Neural cell (in vitro differentiated cells): ENCODE measurements at regions not wholly inside any gene's neighbourhood (a gene's known extent, or its start where the extent isn't known, plus 50 kb on each side); places are given as distances from the start of the nearest gene placed in this dataset.

ENCODE experiments used
- H2AFZ ChIP-seq: fragments of 200-600, 300-800 bp; sonication (generic), shearing (Covaris generic); 2 replicates; pipeline ENCODE4 v1.6.0; 2014; ENCODE audit warnings: low read depth, mild to moderate bottlenecking, antibody characterized with exemption, low read length, moderate library complexity
- H3F3A ChIP-seq: fragments of 200-600 bp; shearing (Covaris generic); 2 replicates; pipeline ENCODE4 v1.6.1; 2016; ENCODE audit warnings: mild to moderate bottlenecking, moderate library complexity, mixed read lengths, antibody characterized with exemption, low read length; ENCODE audit not compliant: insufficient read depth, poor library complexity, severe bottlenecking
- H3K27ac ChIP-seq: fragments of 200-600, 300-800 bp; sonication (generic), shearing (Covaris generic); 2 replicates; pipeline ENCODE4 v1.5.1; 2014; ENCODE audit warnings: mild to moderate bottlenecking, low read length, moderate library complexity
- H3K27me3 ChIP-seq: fragments of 300-800, 200-600 bp; sonication (generic), shearing (Covaris generic); 2 replicates; pipeline ENCODE4 v1.6.0; 2014; ENCODE audit warnings: mild to moderate bottlenecking, low read depth, low read length, moderate library complexity; ENCODE audit not compliant: insufficient read depth
- H3K36me3 ChIP-seq: fragments of 300-800, 200-600 bp; sonication (generic), shearing (Covaris generic); 2 replicates; pipeline ENCODE4 v1.5.1; 2014; ENCODE audit warnings: mild to moderate bottlenecking, antibody characterized with exemption, low read length, moderate library complexity; ENCODE audit not compliant: insufficient read depth
- H3K4me2 ChIP-seq: fragments of 300-800, 200-600 bp; sonication (generic), shearing (Covaris generic); 2 replicates; pipeline ENCODE4 v1.6.0; 2014; ENCODE audit warnings: mild to moderate bottlenecking, low read length
- H3K4me3 ChIP-seq: fragments of 300-800, 200-600 bp; sonication (generic), shearing (Covaris generic); 2 replicates; pipeline ENCODE4 v1.5.1; 2014; ENCODE audit warnings: mild to moderate bottlenecking, low read length, moderate library complexity
- H3K79me2 ChIP-seq: fragments of 200-600 bp; shearing (Covaris generic); replicated peaks from 2 replicates; pipeline ENCODE4 v1.6.0; 2014; ENCODE audit warnings: mild to moderate bottlenecking, low read length, moderate library complexity; ENCODE audit not compliant: insufficient read depth
- H3K9ac ChIP-seq: fragments of 300-800, 200-600 bp; sonication (generic), shearing (Covaris generic); 2 replicates; pipeline ENCODE4 v1.6.1; 2016; ENCODE audit warnings: mild to moderate bottlenecking, low read length, mixed read lengths
- H3K9me2 ChIP-seq: fragments of 200-600 bp; shearing (Covaris generic); 2 replicates; pipeline ENCODE4 v1.6.1; 2016; ENCODE audit warnings: mild to moderate bottlenecking, low read length, mixed read lengths; ENCODE audit not compliant: insufficient read depth
- H3K9me3 ChIP-seq: fragments of 200-600, 300-800 bp; sonication (generic), shearing (Covaris generic); 2 replicates; pipeline ENCODE4 v1.6.1; 2016; ENCODE audit warnings: mild to moderate bottlenecking, mixed run types, low read length, moderate library complexity, mixed read lengths
- H4K20me1 ChIP-seq: fragments of 200-600 bp; shearing (Covaris generic); 2 replicates; pipeline ENCODE4 v1.6.1; 2016; ENCODE audit warnings: mild to moderate bottlenecking, mixed run types; ENCODE audit not compliant: insufficient read depth
- EP300 ChIP-seq: fragments of 450-650 bp; conservative IDR thresholded peaks from 2 replicates; pipeline ENCODE4 v1.6.1; 2014; ENCODE audit warnings: antibody characterized with exemption, mild to moderate bottlenecking, moderate library complexity; ENCODE audit not compliant: poor library complexity, severe bottlenecking
- EZH2 ChIP-seq: fragments of 200-600, 300-800 bp; shearing (Covaris generic), sonication (generic); IDR thresholded peaks from 2 replicates; pipeline ENCODE4 v1.6.1; 2014; ENCODE audit warnings: antibody characterized with exemption, low read length, borderline replicate concordance, mild to moderate bottlenecking; ENCODE audit not compliant: insufficient read depth, poor library complexity, severe bottlenecking
- MXI1 ChIP-seq: fragments of 450-650 bp; conservative IDR thresholded peaks from 2 replicates; pipeline ENCODE4 v1.6.1; 2014; ENCODE audit warnings: antibody characterized with exemption, mild to moderate bottlenecking; ENCODE audit not compliant: poor library complexity, severe bottlenecking
- POLR2AphosphoS5 ChIP-seq: IDR thresholded peaks from 2 replicates; pipeline ENCODE4 v1.6.1; 2012
- RAD21 ChIP-seq: fragments of 450-650 bp; conservative IDR thresholded peaks from 2 replicates; pipeline ENCODE4 v1.6.1; 2014; ENCODE audit warnings: antibody characterized with exemption, mild to moderate bottlenecking, moderate library complexity
- SMC3 ChIP-seq: fragments of 450-650 bp; conservative IDR thresholded peaks from 2 replicates; pipeline ENCODE4 v1.6.1; 2014; ENCODE audit warnings: antibody characterized with exemption, mild to moderate bottlenecking, moderate library complexity; ENCODE audit not compliant: poor library complexity
- TAF1 ChIP-seq: IDR thresholded peaks from 2 replicates; pipeline ENCODE4 v1.6.1; 2012; ENCODE audit warnings: low read depth
- TF ChIP-seq, protein P1 (sequence below): fragments of 450-650 bp; IDR thresholded peaks from 2 replicates; pipeline ENCODE4 v1.5.1; 2014; ENCODE audit warnings: antibody characterized with exemption, mild to moderate bottlenecking, moderate library complexity; ENCODE audit not compliant: poor library complexity, severe bottlenecking
- TF ChIP-seq, protein P2 (sequence below): IDR thresholded peaks from 2 replicates; pipeline ENCODE4 v1.6.1; 2012; ENCODE audit warnings: borderline replicate concordance

- no peak overlapping the region for H3K9ac ChIP-seq
- H2AFZ ChIP-seq: no peak overlapping the region
- H4K20me1 ChIP-seq: no peaks in the 10 kb centered on the region
- H3K9me3 ChIP-seq: no peaks in the 10 kb centered on the region
- H3K4me2 ChIP-seq: no peak overlapping the region
- no peaks in the 10 kb centered on the region for H3F3A ChIP-seq
- H3K4me3 ChIP-seq: no peak overlapping the region
- no peak overlapping the region for H3K27ac ChIP-seq
- no peaks in the 10 kb centered on the region for H3K9me2 ChIP-seq
- H3K79me2 ChIP-seq: no peaks in the 10 kb centered on the region
- H3K27me3 ChIP-seq: no peaks in the 10 kb centered on the region
- no peaks in the 10 kb centered on the region for H3K36me3 ChIP-seq
- TF ChIP-seq, protein P1, sequence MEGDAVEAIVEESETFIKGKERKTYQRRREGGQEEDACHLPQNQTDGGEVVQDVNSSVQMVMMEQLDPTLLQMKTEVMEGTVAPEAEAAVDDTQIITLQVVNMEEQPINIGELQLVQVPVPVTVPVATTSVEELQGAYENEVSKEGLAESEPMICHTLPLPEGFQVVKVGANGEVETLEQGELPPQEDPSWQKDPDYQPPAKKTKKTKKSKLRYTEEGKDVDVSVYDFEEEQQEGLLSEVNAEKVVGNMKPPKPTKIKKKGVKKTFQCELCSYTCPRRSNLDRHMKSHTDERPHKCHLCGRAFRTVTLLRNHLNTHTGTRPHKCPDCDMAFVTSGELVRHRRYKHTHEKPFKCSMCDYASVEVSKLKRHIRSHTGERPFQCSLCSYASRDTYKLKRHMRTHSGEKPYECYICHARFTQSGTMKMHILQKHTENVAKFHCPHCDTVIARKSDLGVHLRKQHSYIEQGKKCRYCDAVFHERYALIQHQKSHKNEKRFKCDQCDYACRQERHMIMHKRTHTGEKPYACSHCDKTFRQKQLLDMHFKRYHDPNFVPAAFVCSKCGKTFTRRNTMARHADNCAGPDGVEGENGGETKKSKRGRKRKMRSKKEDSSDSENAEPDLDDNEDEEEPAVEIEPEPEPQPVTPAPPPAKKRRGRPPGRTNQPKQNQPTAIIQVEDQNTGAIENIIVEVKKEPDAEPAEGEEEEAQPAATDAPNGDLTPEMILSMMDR: no peak
- TF ChIP-seq MXI1 (no peak), SMC3 (no peak), EZH2 (no peak), RAD21 (no peak), TAF1 (no peak), EP300 (no peak), POLR2AphosphoS5 (no peak)
- TF ChIP-seq, protein P2, sequence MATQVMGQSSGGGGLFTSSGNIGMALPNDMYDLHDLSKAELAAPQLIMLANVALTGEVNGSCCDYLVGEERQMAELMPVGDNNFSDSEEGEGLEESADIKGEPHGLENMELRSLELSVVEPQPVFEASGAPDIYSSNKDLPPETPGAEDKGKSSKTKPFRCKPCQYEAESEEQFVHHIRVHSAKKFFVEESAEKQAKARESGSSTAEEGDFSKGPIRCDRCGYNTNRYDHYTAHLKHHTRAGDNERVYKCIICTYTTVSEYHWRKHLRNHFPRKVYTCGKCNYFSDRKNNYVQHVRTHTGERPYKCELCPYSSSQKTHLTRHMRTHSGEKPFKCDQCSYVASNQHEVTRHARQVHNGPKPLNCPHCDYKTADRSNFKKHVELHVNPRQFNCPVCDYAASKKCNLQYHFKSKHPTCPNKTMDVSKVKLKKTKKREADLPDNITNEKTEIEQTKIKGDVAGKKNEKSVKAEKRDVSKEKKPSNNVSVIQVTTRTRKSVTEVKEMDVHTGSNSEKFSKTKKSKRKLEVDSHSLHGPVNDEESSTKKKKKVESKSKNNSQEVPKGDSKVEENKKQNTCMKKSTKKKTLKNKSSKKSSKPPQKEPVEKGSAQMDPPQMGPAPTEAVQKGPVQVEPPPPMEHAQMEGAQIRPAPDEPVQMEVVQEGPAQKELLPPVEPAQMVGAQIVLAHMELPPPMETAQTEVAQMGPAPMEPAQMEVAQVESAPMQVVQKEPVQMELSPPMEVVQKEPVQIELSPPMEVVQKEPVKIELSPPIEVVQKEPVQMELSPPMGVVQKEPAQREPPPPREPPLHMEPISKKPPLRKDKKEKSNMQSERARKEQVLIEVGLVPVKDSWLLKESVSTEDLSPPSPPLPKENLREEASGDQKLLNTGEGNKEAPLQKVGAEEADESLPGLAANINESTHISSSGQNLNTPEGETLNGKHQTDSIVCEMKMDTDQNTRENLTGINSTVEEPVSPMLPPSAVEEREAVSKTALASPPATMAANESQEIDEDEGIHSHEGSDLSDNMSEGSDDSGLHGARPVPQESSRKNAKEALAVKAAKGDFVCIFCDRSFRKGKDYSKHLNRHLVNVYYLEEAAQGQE: no peak
Observed at GRCh38 chr21:33133892-33134291, 64.0 kb downstream of the OLIG1 start.

GRCh38 chr21:33135925-33136324 is 66.0 kb downstream of the OLIG1 start:
- Histone ChIP-seq H3K79me2 (no peaks in the 10 kb centered on the region), H3K27me3 (peaks cover 7% of the 10 kb centered on the region), H3K9me3 (no peaks in the 10 kb centered on the region), H3K4me3 (no peak overlapping the region), H3K36me3 (no peaks in the 10 kb centered on the region), H3K9me2 (no peaks in the 10 kb centered on the region), H3K4me2 (no peak overlapping the region), H3K9ac (no peak overlapping the region), H2AFZ (no peak overlapping the region), H4K20me1 (no peaks in the 10 kb centered on the region), H3K27ac (no peak overlapping the region), H3F3A (no peaks in the 10 kb centered on the region)
- TF ChIP-seq MXI1 (no peak), RAD21 (no peak), SMC3 (no peak), TAF1 (no peak)
